Vagina (tissue), 2 donors: ENCODE measurements at regions not wholly inside any gene's neighbourhood (a gene's known extent, or its start where the extent isn't known, plus 50 kb on each side); places are given as distances from the start of the nearest gene placed in this dataset.

Experiments
- POLR2A ChIP-seq, 2 donors: fragments of 450-650 bp; IDR thresholded peaks; one replicate each; pipeline ENCODE4 v1.6.1; 2017; ENCODE audit warnings: antibody characterized with exemption in 2 of 2, mild to moderate bottlenecking in 2 of 2, moderate library complexity in 2 of 2
- TF ChIP-seq, protein P1 (sequence below), 3 experiments: fragments of 450-650 bp in 2 of 3; fragments of 200-600 bp in 1 of 3; sonication (generic) in 1 of 3; IDR thresholded peaks; one replicate each; pipeline ENCODE4 v1.5.1; 2017 to 2019; ENCODE audit warnings: antibody characterized with exemption in 3 of 3, mild to moderate bottlenecking in 2 of 3, moderate library complexity in 2 of 3

DNA sequence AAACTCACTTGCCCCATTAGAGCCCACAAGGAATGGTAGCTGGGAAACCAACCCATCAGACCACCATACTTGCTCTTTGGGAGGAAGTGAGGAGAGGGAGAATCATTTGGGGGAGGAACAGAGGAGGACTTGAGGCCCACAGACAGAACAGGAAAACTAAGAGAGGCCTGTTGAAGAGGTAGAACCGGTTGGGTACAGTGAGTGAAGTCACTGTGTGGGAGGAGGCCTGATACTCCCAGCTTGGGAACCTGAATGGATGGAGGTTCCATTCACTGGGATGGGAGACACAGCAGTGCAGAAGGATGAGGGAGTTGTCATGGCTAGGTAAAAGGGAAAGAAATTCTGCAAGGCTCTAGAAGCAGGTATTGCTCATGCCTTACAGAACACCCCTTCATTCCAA, 63.4 kb upstream of the PSEN2 start:
- TF ChIP-seq, protein P1, sequence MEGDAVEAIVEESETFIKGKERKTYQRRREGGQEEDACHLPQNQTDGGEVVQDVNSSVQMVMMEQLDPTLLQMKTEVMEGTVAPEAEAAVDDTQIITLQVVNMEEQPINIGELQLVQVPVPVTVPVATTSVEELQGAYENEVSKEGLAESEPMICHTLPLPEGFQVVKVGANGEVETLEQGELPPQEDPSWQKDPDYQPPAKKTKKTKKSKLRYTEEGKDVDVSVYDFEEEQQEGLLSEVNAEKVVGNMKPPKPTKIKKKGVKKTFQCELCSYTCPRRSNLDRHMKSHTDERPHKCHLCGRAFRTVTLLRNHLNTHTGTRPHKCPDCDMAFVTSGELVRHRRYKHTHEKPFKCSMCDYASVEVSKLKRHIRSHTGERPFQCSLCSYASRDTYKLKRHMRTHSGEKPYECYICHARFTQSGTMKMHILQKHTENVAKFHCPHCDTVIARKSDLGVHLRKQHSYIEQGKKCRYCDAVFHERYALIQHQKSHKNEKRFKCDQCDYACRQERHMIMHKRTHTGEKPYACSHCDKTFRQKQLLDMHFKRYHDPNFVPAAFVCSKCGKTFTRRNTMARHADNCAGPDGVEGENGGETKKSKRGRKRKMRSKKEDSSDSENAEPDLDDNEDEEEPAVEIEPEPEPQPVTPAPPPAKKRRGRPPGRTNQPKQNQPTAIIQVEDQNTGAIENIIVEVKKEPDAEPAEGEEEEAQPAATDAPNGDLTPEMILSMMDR (IDR thresholded peaks at IDR 0.05) = no peak
- TF ChIP-seq POLR2A (IDR thresholded peaks at IDR 0.05) = no peak
